PC-9 (cell line): ENCODE measurements at regions not wholly inside any gene's neighbourhood (a gene's known extent, or its start where the extent isn't known, plus 50 kb on each side); places are given as distances from the start of the nearest gene placed in this dataset.

ENCODE experiments used
- EZH2 ChIP-seq: fragments of 200-600 bp; sonication (generic); IDR thresholded peaks from 2 replicates; pipeline ENCODE4 v1.8.0; 2017; ENCODE audit warnings: antibody characterized with exemption, low read depth
- TF ChIP-seq, protein P1 (sequence below): fragments of 200-600 bp; sonication (generic); conservative IDR thresholded peaks from 2 replicates; pipeline ENCODE4 v1.6.1; 2017; ENCODE audit warnings: mixed run types, antibody characterized with exemption, mild to moderate bottlenecking, moderate library complexity

DNA sequence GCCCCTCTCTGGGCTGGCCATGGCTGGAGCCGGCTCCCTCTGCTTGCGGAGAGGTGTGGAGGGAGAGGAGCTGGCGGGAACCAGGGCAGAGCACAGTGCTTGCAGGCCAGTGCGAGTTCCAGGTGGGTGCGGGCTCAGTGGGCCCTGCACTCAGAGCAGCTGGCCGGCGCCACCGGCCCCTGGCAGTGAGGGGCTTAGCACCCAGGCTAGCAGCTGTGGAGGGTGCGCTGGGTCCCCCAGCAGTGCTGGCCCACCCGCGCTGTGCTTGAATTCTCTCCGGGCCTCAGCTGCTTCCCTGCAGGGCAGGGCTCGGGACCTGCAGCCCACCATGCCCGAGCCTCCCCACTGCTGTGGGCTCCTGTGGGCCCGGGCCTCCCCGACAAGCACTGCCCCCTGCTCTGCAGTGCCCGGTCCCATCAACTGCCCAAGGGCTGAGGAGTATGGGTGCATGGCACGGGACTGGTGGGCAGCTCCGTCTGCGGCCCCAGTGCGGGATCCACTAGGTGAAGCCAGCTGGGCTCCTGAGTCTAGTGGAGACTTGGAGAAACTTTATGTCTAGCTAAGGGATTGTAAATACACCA is 61.2 kb upstream of the AGR3 start:
- TF ChIP-seq, protein P1, sequence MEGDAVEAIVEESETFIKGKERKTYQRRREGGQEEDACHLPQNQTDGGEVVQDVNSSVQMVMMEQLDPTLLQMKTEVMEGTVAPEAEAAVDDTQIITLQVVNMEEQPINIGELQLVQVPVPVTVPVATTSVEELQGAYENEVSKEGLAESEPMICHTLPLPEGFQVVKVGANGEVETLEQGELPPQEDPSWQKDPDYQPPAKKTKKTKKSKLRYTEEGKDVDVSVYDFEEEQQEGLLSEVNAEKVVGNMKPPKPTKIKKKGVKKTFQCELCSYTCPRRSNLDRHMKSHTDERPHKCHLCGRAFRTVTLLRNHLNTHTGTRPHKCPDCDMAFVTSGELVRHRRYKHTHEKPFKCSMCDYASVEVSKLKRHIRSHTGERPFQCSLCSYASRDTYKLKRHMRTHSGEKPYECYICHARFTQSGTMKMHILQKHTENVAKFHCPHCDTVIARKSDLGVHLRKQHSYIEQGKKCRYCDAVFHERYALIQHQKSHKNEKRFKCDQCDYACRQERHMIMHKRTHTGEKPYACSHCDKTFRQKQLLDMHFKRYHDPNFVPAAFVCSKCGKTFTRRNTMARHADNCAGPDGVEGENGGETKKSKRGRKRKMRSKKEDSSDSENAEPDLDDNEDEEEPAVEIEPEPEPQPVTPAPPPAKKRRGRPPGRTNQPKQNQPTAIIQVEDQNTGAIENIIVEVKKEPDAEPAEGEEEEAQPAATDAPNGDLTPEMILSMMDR: no peak
- no peak for TF ChIP-seq EZH2
